A549 (cell line): ENCODE measurements at regions not wholly inside any gene's neighbourhood (a gene's known extent, or its start where the extent isn't known, plus 50 kb on each side); places are given as distances from the start of the nearest gene placed in this dataset.

Experiments
- ATAC-seq, 2 experiments: fragments of 200-7000 bp in 1 of 2; fragments of >200 bp in 1 of 2; cut with Nextera tagmentation in 1 of 2; cut with Tn5 transposase in 1 of 2; 3 replicates each; pipeline versions ENCODE4 v1.8.0 to v1.9.1; 2018 to 2020; ENCODE audit warnings: mild to moderate bottlenecking in 1 of 2, moderate library complexity in 1 of 2
- CTCF ChIA-PET: fragments of 300-600 bp; sonication (Branson Sonifier 250); formaldehyde crosslinking; extraction: SDS; loops from one replicate; lab custom pipeline; 2021; ENCODE audit warnings: antibody characterized with exemption, inconsistent platforms; lab: Yijun Ruan, JAX
- POLR2A ChIA-PET: fragments of 350-600 bp; formaldehyde crosslinking; extraction: SDS; loops from one replicate; lab custom pipeline; 2021; ENCODE audit warnings: antibody characterized with exemption, inconsistent platforms; lab: Yijun Ruan, JAX
- DNase-seq, 2 experiments: peaks; one replicate each; pipeline versions ENCODE4 v3.0.0 to v3.0.0-alpha.2; 2011 to 2016; ENCODE audit warnings: low read depth in 1 of 2, low spot score in 1 of 2
- FAIRE-seq: peaks from 2 replicates; lab custom pipeline; 2011; peaks lifted over from hg19 to GRCh38; lab: Jason Lieb, UNC
- H3K27ac ChIP-seq, 2 experiments: fragments of >200 bp; sonication (Bioruptor Twin); formaldehyde crosslinking; 3 replicates each; pipeline ENCODE4 v1.5.1; 2016 to 2017
- H3K4me1 ChIP-seq: fragments of >200 bp; sonication (Bioruptor Twin); formaldehyde crosslinking; 3 replicates; pipeline ENCODE4 v1.6.1; 2016
- H3K4me2 ChIP-seq: fragments of >200 bp; sonication (Bioruptor Twin); formaldehyde crosslinking; 3 replicates; pipeline ENCODE4 v1.6.1; 2016
- H3K4me3 ChIP-seq: fragments of >200 bp; sonication (Bioruptor Twin); formaldehyde crosslinking; 3 replicates; pipeline ENCODE4 v1.5.1; 2016
- H3K9me3 ChIP-seq: fragments of >200 bp; sonication (Bioruptor Twin); formaldehyde crosslinking; 3 replicates; pipeline ENCODE4 v1.6.1; 2016
- ATOH8 ChIP-seq: fragments of 250-450 bp; sonication (Bioruptor Pico); IDR thresholded peaks from 2 replicates; pipeline ENCODE4 v1.5.0; 2020; ENCODE audit warnings: low read depth, mild to moderate bottlenecking, moderate library complexity
- CBX8 ChIP-seq: fragments of 200-600 bp; sonication (generic); IDR thresholded peaks from 2 replicates; pipeline ENCODE4 v1.6.1; 2016
- CHD2 ChIP-seq: fragments of 150-350 bp; IDR thresholded peaks from 2 replicates; pipeline ENCODE4 v1.6.1; 2014; ENCODE audit warnings: low read length; ENCODE audit not compliant: partially characterized antibody
- ELK1 ChIP-seq: fragments of 150-350 bp; IDR thresholded peaks from 2 replicates; pipeline ENCODE4 v1.6.1; 2014; ENCODE audit warnings: low read depth, mild to moderate bottlenecking, low read length
- EP300 ChIP-seq, 2 experiments: fragments of >200 bp; sonication (Bioruptor Twin); formaldehyde crosslinking; IDR thresholded peaks; 2 replicates in 1 of 2; 3 replicates in 1 of 2; pipeline ENCODE4 v1.6.1; 2016 to 2017
- FOXS1 ChIP-seq: fragments of 250-450 bp; sonication (Bioruptor Pico); IDR thresholded peaks from 2 replicates; pipeline ENCODE4 v1.5.0; 2020; ENCODE audit warnings: mild to moderate bottlenecking, moderate library complexity
- GATA3 ChIP-seq: IDR thresholded peaks from 2 replicates; pipeline ENCODE4 v1.6.1; 2012; ENCODE audit warnings: borderline replicate concordance
- HMGXB4 ChIP-seq: fragments of 250-450 bp; sonication (Bioruptor Pico); IDR thresholded peaks from 2 replicates; pipeline ENCODE4 v1.5.0; 2021; ENCODE audit warnings: mild to moderate bottlenecking, moderate library complexity, borderline replicate concordance
- HOXA7 ChIP-seq: fragments of 250-450 bp; sonication (Bioruptor Pico); IDR thresholded peaks from 2 replicates; pipeline ENCODE4 v1.5.0; 2020; ENCODE audit warnings: mild to moderate bottlenecking, moderate library complexity
- HOXB5 ChIP-seq: fragments of 250-450 bp; sonication (Bioruptor Pico); IDR thresholded peaks from 2 replicates; pipeline ENCODE4 v1.5.0; 2020; ENCODE audit warnings: mild to moderate bottlenecking, moderate library complexity
- JUNB ChIP-seq: fragments of >200 bp; sonication (Bioruptor Twin); formaldehyde crosslinking; IDR thresholded peaks from 2 replicates; pipeline ENCODE4 v1.6.1; 2016
- RAD21 ChIP-seq, 2 experiments: fragments of >200 bp in 1 of 2; sonication (Bioruptor Twin) in 1 of 2; formaldehyde crosslinking in 1 of 2; IDR thresholded peaks in 1 of 2; conservative IDR thresholded peaks in 1 of 2; 2 replicates in 1 of 2; 3 replicates in 1 of 2; pipeline ENCODE4 v1.6.1; 2012 to 2018; ENCODE audit warnings: inconsistent platforms in 1 of 2
- RARB ChIP-seq: fragments of 250-450 bp; sonication (Bioruptor Pico); IDR thresholded peaks from 2 replicates; pipeline ENCODE4 v1.8.0; 2021; ENCODE audit warnings: mild to moderate bottlenecking, moderate library complexity
- RNF2 ChIP-seq: fragments of 200-600 bp; sonication (generic); IDR thresholded peaks from 2 replicates; pipeline ENCODE4 v1.6.1; 2016; ENCODE audit warnings: low read depth, mild to moderate bottlenecking, antibody characterized with exemption, moderate library complexity, borderline replicate concordance
- TFCP2L1 ChIP-seq: fragments of 250-450 bp; sonication (Bioruptor Pico); IDR thresholded peaks from 2 replicates; pipeline ENCODE4 v1.5.0; 2021; ENCODE audit warnings: mild to moderate bottlenecking
- TP53 ChIP-seq: fragments of 250-450 bp; sonication (Bioruptor Pico); IDR thresholded peaks from 2 replicates; pipeline ENCODE4 v1.5.0; 2021; ENCODE audit warnings: mild to moderate bottlenecking, moderate library complexity
- ZFP36 ChIP-seq: fragments of 450-650 bp; IDR thresholded peaks from 2 replicates; pipeline ENCODE4 v1.6.1; 2014; ENCODE audit warnings: borderline replicate concordance; ENCODE audit not compliant: partially characterized antibody
- ZNF302 ChIP-seq: fragments of 250-450 bp; sonication (Bioruptor Pico); IDR thresholded peaks from 2 replicates; pipeline ENCODE4 v1.9.0; 2021; ENCODE audit warnings: inconsistent platforms, mild to moderate bottlenecking, moderate library complexity
- ZSCAN20 ChIP-seq: fragments of 250-450 bp; sonication (Bioruptor Pico); IDR thresholded peaks from 2 replicates; pipeline ENCODE4 v1.8.0; 2022; ENCODE audit warnings: mild to moderate bottlenecking, moderate library complexity
- WGBS: methylation state at CpG from one replicate; pipeline ENCODE4 v1.1.6; 2017; ENCODE audit errors: missing lambda C conversion rate; 5-methylcytosine and 5-hydroxymethylcytosine counted together
- TF ChIP-seq, protein P1 (sequence below): fragments of >200 bp; sonication (Bioruptor Twin); formaldehyde crosslinking; IDR thresholded peaks from 3 replicates; pipeline ENCODE4 v1.5.1; 2016

DNA sequence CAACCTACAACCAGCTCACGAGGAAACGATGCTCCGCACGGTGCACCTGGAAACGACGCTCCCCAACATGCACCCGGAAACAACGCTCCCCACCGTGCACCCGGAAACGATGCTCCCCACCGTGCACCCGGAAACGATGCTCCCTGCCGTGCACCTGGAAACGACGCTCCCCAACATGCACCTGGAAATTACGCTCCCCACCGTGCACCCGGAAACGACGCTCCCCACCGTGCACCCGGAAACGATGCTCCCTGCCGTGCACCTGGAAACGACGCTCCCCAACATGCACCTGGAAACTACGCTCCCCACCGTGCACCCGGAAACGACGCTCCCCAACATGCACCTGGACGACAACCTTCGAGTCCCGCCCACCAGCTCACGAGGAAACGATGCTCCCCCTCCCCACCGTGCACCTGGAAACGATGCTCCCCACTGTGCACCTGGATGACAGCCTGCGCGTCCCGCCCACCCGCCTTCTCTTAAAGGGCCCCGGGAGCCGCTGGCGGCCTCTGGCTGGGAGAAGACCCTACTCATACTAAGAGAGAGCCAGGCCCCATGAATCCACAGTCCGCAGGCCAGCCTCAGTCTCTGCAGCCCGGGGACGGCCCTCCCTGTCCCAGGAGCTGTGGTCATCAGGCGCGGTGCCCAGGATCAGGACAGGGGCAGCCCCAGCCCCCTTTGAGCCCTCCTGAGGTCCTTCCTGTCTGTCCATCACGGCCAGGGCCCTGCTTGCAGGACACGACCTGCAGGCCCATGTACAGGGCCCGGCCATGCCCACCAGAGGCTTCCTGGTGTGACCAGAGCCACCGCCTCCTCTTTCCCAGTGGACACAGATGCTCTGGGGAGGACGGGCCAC is 98.3 kb downstream of the PDGFA start:
- no peak for FAIRE-seq
- no peak for DNase-seq
- no peaks in the 10 kb centered on the region for H3K4me1 ChIP-seq
- CTCF ChIA-PET: interaction anchor here (0.6 to 1.1 kb wide), 4 partner anchors 50 to 359 kb away, joined by 3 to 5 read pairs (median 4); no protein-coding TSS in a partner anchor
- WGBS: 71% methylated on average over 35 of the region's 57 CpGs
- no peak overlapping the region for H3K27ac ChIP-seq
- TF ChIP-seq, protein P1, sequence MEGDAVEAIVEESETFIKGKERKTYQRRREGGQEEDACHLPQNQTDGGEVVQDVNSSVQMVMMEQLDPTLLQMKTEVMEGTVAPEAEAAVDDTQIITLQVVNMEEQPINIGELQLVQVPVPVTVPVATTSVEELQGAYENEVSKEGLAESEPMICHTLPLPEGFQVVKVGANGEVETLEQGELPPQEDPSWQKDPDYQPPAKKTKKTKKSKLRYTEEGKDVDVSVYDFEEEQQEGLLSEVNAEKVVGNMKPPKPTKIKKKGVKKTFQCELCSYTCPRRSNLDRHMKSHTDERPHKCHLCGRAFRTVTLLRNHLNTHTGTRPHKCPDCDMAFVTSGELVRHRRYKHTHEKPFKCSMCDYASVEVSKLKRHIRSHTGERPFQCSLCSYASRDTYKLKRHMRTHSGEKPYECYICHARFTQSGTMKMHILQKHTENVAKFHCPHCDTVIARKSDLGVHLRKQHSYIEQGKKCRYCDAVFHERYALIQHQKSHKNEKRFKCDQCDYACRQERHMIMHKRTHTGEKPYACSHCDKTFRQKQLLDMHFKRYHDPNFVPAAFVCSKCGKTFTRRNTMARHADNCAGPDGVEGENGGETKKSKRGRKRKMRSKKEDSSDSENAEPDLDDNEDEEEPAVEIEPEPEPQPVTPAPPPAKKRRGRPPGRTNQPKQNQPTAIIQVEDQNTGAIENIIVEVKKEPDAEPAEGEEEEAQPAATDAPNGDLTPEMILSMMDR: no peak
- no peak for TF ChIP-seq HOXA7
- TF ChIP-seq JUNB: no peak
- TF ChIP-seq ATOH8 (CRISPR knock-in tag): no peak
- no peak for TF ChIP-seq GATA3
- TF ChIP-seq CHD2: no peak
- no peak for TF ChIP-seq TFCP2L1 (CRISPR knock-in tag)
- no peak for TF ChIP-seq ELK1
- no peak for TF ChIP-seq ZSCAN20 (CRISPR knock-in tag)
- no peak for TF ChIP-seq HMGXB4 (CRISPR knock-in tag)
- TF ChIP-seq RNF2: no peak
- TF ChIP-seq RARB (CRISPR knock-in tag): no peak
- TF ChIP-seq EP300 (IDR thresholded peaks at IDR 0.05): no peak
- TF ChIP-seq HOXB5 (CRISPR knock-in tag): no peak
- no peak for TF ChIP-seq FOXS1
- TF ChIP-seq CBX8: no peak
- TF ChIP-seq ZNF302 (CRISPR knock-in tag): no peak
- TF ChIP-seq ZFP36: no peak
- no peak for TF ChIP-seq RAD21 (conservative IDR thresholded peaks at IDR 0.05 in 1 of 2, IDR thresholded peaks at IDR 0.05 in 1 of 2)
- TF ChIP-seq TP53 (CRISPR knock-in tag): no peak
- no peak overlapping the region for H3K4me2 ChIP-seq
- POLR2A ChIA-PET: no interaction called here
- ATAC-seq: no peak
- H3K9me3 ChIP-seq: peaks cover 10% of the 10 kb centered on the region; the same call in 1 of the 3 replicates
- H3K4me3 ChIP-seq: no peak overlapping the region
